Transverse colon (tissue), 4 donors: ENCODE measurements at regions not wholly inside any gene's neighbourhood (a gene's known extent, or its start where the extent isn't known, plus 50 kb on each side); places are given as distances from the start of the nearest gene placed in this dataset.

Experiments used
- DNase-seq: peaks from one replicate; pipeline ENCODE4 v3.0.0-alpha.2; 2019
- H3K27ac ChIP-seq, 4 donors: fragments of 200-600 bp; sonication (generic); 2 replicates each; pipeline ENCODE4 v1.5.1; 2016 to 2018; ENCODE audit warnings: inconsistent platforms in 4 of 4
- H3K27me3 ChIP-seq: fragments of 200-600 bp; sonication (generic); 2 replicates; pipeline ENCODE4 v1.5.1; 2017; ENCODE audit warnings: inconsistent platforms
- H3K36me3 ChIP-seq, 4 donors: fragments of 200-600 bp; sonication (generic); 2 replicates each; pipeline ENCODE4 v1.5.1; 2017 to 2019; ENCODE audit warnings: inconsistent platforms in 4 of 4
- H3K4me1 ChIP-seq, 4 donors: fragments of 200-600 bp; sonication (generic); 2 replicates each; pipeline ENCODE4 v1.5.1; 2017 to 2020; ENCODE audit warnings: inconsistent platforms in 4 of 4
- H3K4me3 ChIP-seq, 4 donors: fragments of 200-600 bp; sonication (generic); 1 replicate in 1 of 4; 2 replicates in 3 of 4; pipeline versions ENCODE4 v1.5.1 to v1.6.1; 2017 to 2019; ENCODE audit warnings: inconsistent platforms in 4 of 4
- H3K9me3 ChIP-seq, 2 donors: fragments of 200-600 bp; sonication (generic); 2 replicates each; pipeline ENCODE4 v1.5.1; 2017 to 2019; ENCODE audit warnings: inconsistent platforms in 2 of 2
- EP300 ChIP-seq: sonication (generic); formaldehyde crosslinking; IDR thresholded peaks from one replicate; pipeline ENCODE4 v1.6.1; 2017; ENCODE audit warnings: antibody characterized with exemption, low read depth
- POLR2A ChIP-seq: fragments of 450-650 bp; IDR thresholded peaks from one replicate; pipeline ENCODE4 v1.6.1; 2016; ENCODE audit warnings: antibody characterized with exemption, mild to moderate bottlenecking, moderate library complexity
- POLR2AphosphoS5 ChIP-seq, 3 donors: sonication (generic); formaldehyde crosslinking; IDR thresholded peaks; one replicate each; pipeline ENCODE4 v1.6.1; 2016; ENCODE audit warnings: antibody characterized with exemption in 3 of 3
- WGBS, 2 donors: methylation state at CpG; one replicate each; pipeline ENCODE4 v1.1.5; 2018; ENCODE audit warnings: low coverage in 1 of 2; 5-methylcytosine and 5-hydroxymethylcytosine counted together
- in situ Hi-C, 4 donors: fragments of 200-750 bp; cut with MboI; loops; one replicate each; pipeline versions ENCODE4 v1.15.0 to v1.15.1; 2017; ENCODE audit warnings: low sequenced_read_pairs in 3 of 4, low pct_ligation_motif_present in 1 of 4, low pct_unique_long_range_greater_than_20kb in 1 of 4
- intact Hi-C: fragments of 100-400 bp; cut with DNase I; formaldehyde crosslinking; loops from one replicate; pipeline ENCODE4 v1.15.1; 2023; ENCODE audit warnings: low total_unique reads
- TF ChIP-seq, protein P1 (sequence below), 5 experiments: fragments of 200-600 bp in 3 of 5; fragments of 450-650 bp in 2 of 5; sonication (generic) in 3 of 5; IDR thresholded peaks; 1 replicate in 2 of 5; 2 replicates in 3 of 5; pipeline ENCODE4 v1.5.1; 2016 to 2017; ENCODE audit warnings: antibody characterized with exemption in 5 of 5, inconsistent platforms in 3 of 5, mild to moderate bottlenecking in 2 of 5, moderate library complexity in 1 of 5

DNA sequence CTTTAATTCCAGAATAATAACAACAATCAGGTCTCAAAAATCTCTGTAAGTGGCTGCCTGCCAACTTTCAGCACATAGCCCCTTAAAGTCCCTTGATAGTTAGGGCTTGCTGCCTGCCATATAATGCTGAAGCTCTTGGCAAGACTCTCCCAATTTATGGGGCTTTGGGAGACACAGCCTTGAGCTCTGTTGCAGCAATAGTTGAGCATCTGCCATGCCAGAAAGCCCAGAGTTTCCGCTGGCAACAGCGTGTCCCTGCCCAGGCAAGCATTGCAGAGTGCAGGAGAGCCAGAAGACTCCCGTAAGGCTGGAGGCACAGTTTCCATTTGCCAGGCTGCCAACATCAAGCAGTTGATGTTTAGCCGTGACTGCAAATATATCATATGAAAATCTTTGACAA, 678.5 kb upstream of the NUDT12 start:
- H3K27me3 ChIP-seq: no peaks in the 10 kb centered on the region
- TF ChIP-seq, protein P1, sequence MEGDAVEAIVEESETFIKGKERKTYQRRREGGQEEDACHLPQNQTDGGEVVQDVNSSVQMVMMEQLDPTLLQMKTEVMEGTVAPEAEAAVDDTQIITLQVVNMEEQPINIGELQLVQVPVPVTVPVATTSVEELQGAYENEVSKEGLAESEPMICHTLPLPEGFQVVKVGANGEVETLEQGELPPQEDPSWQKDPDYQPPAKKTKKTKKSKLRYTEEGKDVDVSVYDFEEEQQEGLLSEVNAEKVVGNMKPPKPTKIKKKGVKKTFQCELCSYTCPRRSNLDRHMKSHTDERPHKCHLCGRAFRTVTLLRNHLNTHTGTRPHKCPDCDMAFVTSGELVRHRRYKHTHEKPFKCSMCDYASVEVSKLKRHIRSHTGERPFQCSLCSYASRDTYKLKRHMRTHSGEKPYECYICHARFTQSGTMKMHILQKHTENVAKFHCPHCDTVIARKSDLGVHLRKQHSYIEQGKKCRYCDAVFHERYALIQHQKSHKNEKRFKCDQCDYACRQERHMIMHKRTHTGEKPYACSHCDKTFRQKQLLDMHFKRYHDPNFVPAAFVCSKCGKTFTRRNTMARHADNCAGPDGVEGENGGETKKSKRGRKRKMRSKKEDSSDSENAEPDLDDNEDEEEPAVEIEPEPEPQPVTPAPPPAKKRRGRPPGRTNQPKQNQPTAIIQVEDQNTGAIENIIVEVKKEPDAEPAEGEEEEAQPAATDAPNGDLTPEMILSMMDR (IDR thresholded peaks at IDR 0.05): no peak
- TF ChIP-seq POLR2AphosphoS5 (IDR thresholded peaks at IDR 0.05): no peak
- no peak for TF ChIP-seq EP300
- TF ChIP-seq POLR2A: no peak
- H3K9me3 ChIP-seq: no peaks in the 10 kb centered on the region
- no peak overlapping the region for H3K4me3 ChIP-seq
- H3K36me3 ChIP-seq: no peaks in the 10 kb centered on the region
- DNase-seq: no peak
- in situ Hi-C loops (no loop called here), intact Hi-C loops (no loop called here)
- no peak overlapping the region for H3K27ac ChIP-seq
- WGBS, 2 donors: 73% methylated on average over 4 of the region's 4 CpGs; no CpG with 5 or more reads in 1 of the 2 donors
- no peaks in the 10 kb centered on the region for H3K4me1 ChIP-seq

DNA sequence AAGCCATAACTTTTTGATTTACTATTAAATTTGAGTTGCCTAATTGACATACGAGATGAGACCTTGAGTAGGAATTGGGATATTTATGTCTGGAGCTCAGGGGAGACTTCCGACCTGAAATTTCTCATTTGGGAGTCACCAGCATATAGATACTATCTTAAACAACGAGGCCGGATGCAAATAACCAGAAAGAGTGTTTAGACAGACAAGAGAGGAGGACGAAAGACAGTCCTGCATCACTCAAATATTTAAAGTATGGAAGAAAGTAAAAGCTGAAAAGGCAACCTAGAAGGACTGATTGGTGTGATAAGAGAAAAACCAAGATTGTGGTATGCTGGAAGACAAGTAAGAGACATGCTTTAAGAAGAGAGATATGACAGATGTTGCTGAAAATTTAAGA, 675.0 kb upstream of the NUDT12 start:
- DNase-seq: no peak
- H3K9me3 ChIP-seq: no peaks in the 10 kb centered on the region
- H3K27me3 ChIP-seq: no peaks in the 10 kb centered on the region
- 69 to 71% methylated on average over 5 of the region's 5 CpGs for WGBS, 2 donors
- TF ChIP-seq POLR2A: no peak
- no peak for TF ChIP-seq POLR2AphosphoS5 (IDR thresholded peaks at IDR 0.05)
- TF ChIP-seq EP300: no peak
- TF ChIP-seq, protein P1 (IDR thresholded peaks at IDR 0.05): no peak
- no peaks in the 10 kb centered on the region for H3K36me3 ChIP-seq
- intact Hi-C loops (no loop called here), in situ Hi-C loops (no loop called here)
- H3K4me3 ChIP-seq: no peak overlapping the region
- no peaks in the 10 kb centered on the region for H3K4me1 ChIP-seq
- no peak overlapping the region for H3K27ac ChIP-seq

- TF ChIP-seq EP300 (no peak), POLR2A (no peak), POLR2AphosphoS5 (IDR thresholded peaks at IDR 0.05) (no peak)
- TF ChIP-seq, protein P1 (IDR thresholded peaks at IDR 0.05): no peak
- H3K4me1 ChIP-seq: no peaks in the 10 kb centered on the region
- 95% methylated on average over 17 of the region's 20 CpGs; no CpG with 5 or more reads in 1 of the 2 donors for WGBS, 2 donors
- H3K4me3 ChIP-seq: no peak overlapping the region
- H3K27me3 ChIP-seq: no peaks in the 10 kb centered on the region
- DNase-seq: no peak
- no peaks in the 10 kb centered on the region for H3K9me3 ChIP-seq
- H3K27ac ChIP-seq: no peak overlapping the region
- in situ Hi-C loops (no loop called here), intact Hi-C loops (no loop called here)
- H3K36me3 ChIP-seq: no peaks in the 10 kb centered on the region
Observed at GRCh38 chr5:104223885-104224773, 661.5 kb upstream of the NUDT12 start.

- intact Hi-C loops: no loop called here
- no peak overlapping the region for H3K27ac ChIP-seq
- no peaks in the 10 kb centered on the region for H3K4me1 ChIP-seq
- DNase-seq: no peak
- H3K27me3 ChIP-seq: no peaks in the 10 kb centered on the region
- no peaks in the 10 kb centered on the region for H3K9me3 ChIP-seq
- no peak for TF ChIP-seq POLR2AphosphoS5 (IDR thresholded peaks at IDR 0.05)
- TF ChIP-seq, protein P1 (IDR thresholded peaks at IDR 0.05): no peak
- no peak for TF ChIP-seq EP300
- TF ChIP-seq POLR2A: no peak
- no peak overlapping the region for H3K4me3 ChIP-seq
- no peaks in the 10 kb centered on the region for H3K36me3 ChIP-seq
- in situ Hi-C loops: no loop called here
- whole genome bisulfite sequencing, 2 donors: 54 to 68% methylated on average over 2 of the region's 2 CpGs
Observed at GRCh38 chr5:104218200-104218599, 655.6 kb upstream of the NUDT12 start.
